Neural progenitor cell (in vitro differentiated cells): ENCODE measurements at regions not wholly inside any gene's neighbourhood (a gene's known extent, or its start where the extent isn't known, plus 50 kb on each side); places are given as distances from the start of the nearest gene placed in this dataset.

Experiments
- DNase-seq: peaks from one replicate; pipeline ENCODE4 v3.0.0-alpha.2; 2016; ENCODE audit warnings: low spot score
- H2AFZ ChIP-seq: fragments of 200-600 bp; sonication (generic); replicated peaks from 2 replicates; pipeline ENCODE4 v1.6.1; 2016; ENCODE audit warnings: antibody characterized with exemption
- H3F3A ChIP-seq: fragments of 200-600 bp; sonication (generic); 2 replicates; pipeline ENCODE4 v1.6.1; 2016; ENCODE audit warnings: antibody characterized with exemption, low read depth
- H3K27ac ChIP-seq: fragments of 200-600 bp; sonication (generic); 2 replicates; pipeline ENCODE4 v1.5.1; 2016; ENCODE audit warnings: mild to moderate bottlenecking
- H3K27me3 ChIP-seq: fragments of 200-600 bp; sonication (generic); 2 replicates; pipeline ENCODE4 v1.6.1; 2016; ENCODE audit warnings: mild to moderate bottlenecking, moderate library complexity
- H3K36me3 ChIP-seq: fragments of 200-600 bp; sonication (generic); 2 replicates; pipeline ENCODE4 v1.5.1; 2016
- H3K4me1 ChIP-seq: fragments of 200-600 bp; sonication (generic); 2 replicates; pipeline ENCODE4 v1.6.1; 2016; ENCODE audit warnings: mixed run types
- H3K4me2 ChIP-seq: fragments of 200-600 bp; sonication (generic); 2 replicates; pipeline ENCODE4 v1.6.1; 2016
- H3K4me3 ChIP-seq: fragments of 200-600 bp; sonication (generic); 2 replicates; pipeline ENCODE4 v1.5.1; 2016
- H3K79me2 ChIP-seq: fragments of 200-600 bp; sonication (generic); 2 replicates; pipeline ENCODE4 v1.6.1; 2016; ENCODE audit warnings: low read depth
- H3K9ac ChIP-seq: fragments of 200-600 bp; sonication (generic); 2 replicates; pipeline ENCODE4 v1.6.1; 2016
- H3K9me3 ChIP-seq: fragments of 200-600 bp; sonication (generic); 2 replicates; pipeline ENCODE4 v1.5.1; 2016; ENCODE audit warnings: low read depth
- H4K20me1 ChIP-seq: fragments of 200-600 bp; sonication (generic); 2 replicates; pipeline ENCODE4 v1.6.1; 2016; ENCODE audit warnings: low read depth
- H3K27ac Mint-ChIP-seq: 3 replicates; pipeline ENCODE4 v1.8.0; 2021; ENCODE audit warnings: mixed read lengths
- H3K27me3 Mint-ChIP-seq: 2 replicates; pipeline ENCODE4 v1.8.0; 2022; ENCODE audit warnings: low read depth, mild to moderate bottlenecking, inconsistent platforms, moderate library complexity, mixed read lengths; ENCODE audit not compliant: insufficient read depth
- H3K36me3 Mint-ChIP-seq: 3 replicates; pipeline ENCODE4 v1.8.0; 2021; ENCODE audit warnings: mixed read lengths
- H3K4me1 Mint-ChIP-seq: 3 replicates; pipeline ENCODE4 v1.8.0; 2021; ENCODE audit warnings: mixed read lengths
- H3K4me3 Mint-ChIP-seq: 3 replicates; pipeline ENCODE4 v1.8.0; 2021; ENCODE audit warnings: mild to moderate bottlenecking, moderate library complexity, mixed read lengths
- H3K9me3 Mint-ChIP-seq: 3 replicates; pipeline ENCODE4 v1.8.0; 2020; ENCODE audit warnings: mixed read lengths
- CTCF ChIP-seq: fragments of 200-600 bp; sonication (generic); IDR thresholded peaks from 2 replicates; pipeline ENCODE4 v1.5.1; 2017; ENCODE audit warnings: antibody characterized with exemption, mild to moderate bottlenecking
- EZH2 ChIP-seq: fragments of 200-600 bp; sonication (generic); IDR thresholded peaks from 2 replicates; pipeline ENCODE4 v1.6.1; 2017; ENCODE audit warnings: antibody characterized with exemption, mild to moderate bottlenecking, moderate library complexity
- EZH2phosphoT487 ChIP-seq: fragments of 200-600 bp; sonication (generic); IDR thresholded peaks from 2 replicates; pipeline ENCODE4 v1.6.1; 2017; ENCODE audit warnings: antibody characterized with exemption

- H3K27me3 ChIP-seq = no peaks in the 10 kb centered on the region
- TF ChIP-seq EZH2 = no peak
- TF ChIP-seq EZH2phosphoT487 = no peak
- TF ChIP-seq CTCF = no peak
- H2AFZ ChIP-seq = no peak overlapping the region
- no peak overlapping the region for H3K27ac ChIP-seq
- no peaks in the 10 kb centered on the region for H3K4me1 ChIP-seq
- no peak overlapping the region for H3K4me3 ChIP-seq
- no peak overlapping the region for H3K27ac Mint-ChIP-seq
- H3K27me3 Mint-ChIP-seq = no peaks in the 10 kb centered on the region
- no peak for DNase-seq
- no peak overlapping the region for H3K4me2 ChIP-seq
- H3K79me2 ChIP-seq = no peaks in the 10 kb centered on the region
- no peaks in the 10 kb centered on the region for H3K36me3 Mint-ChIP-seq
- H4K20me1 ChIP-seq = no peaks in the 10 kb centered on the region
- H3K9me3 ChIP-seq = no peaks in the 10 kb centered on the region
- H3K9ac ChIP-seq = no peak overlapping the region
- H3K36me3 ChIP-seq = no peaks in the 10 kb centered on the region
- H3K9me3 Mint-ChIP-seq = no peaks in the 10 kb centered on the region
- H3K4me3 Mint-ChIP-seq = no peak overlapping the region
- H3K4me1 Mint-ChIP-seq = no peaks in the 10 kb centered on the region
- no peaks in the 10 kb centered on the region for H3F3A ChIP-seq
Observed at GRCh38 chr3:82347585-82347984, 586.1 kb upstream of the GBE1 start.

GRCh38 chr3:82342521-82342920, 581.1 kb upstream of the GBE1 start:
- TF ChIP-seq EZH2phosphoT487 (no peak), CTCF (no peak), EZH2 (no peak)
- Histone ChIP-seq H3K36me3 (no peaks in the 10 kb centered on the region), H3K4me2 (no peak overlapping the region), H3K9ac (no peak overlapping the region), H3K27me3 (no peaks in the 10 kb centered on the region), H3K4me1 (no peaks in the 10 kb centered on the region), H4K20me1 (no peaks in the 10 kb centered on the region), H2AFZ (no peak overlapping the region), H3K79me2 (no peaks in the 10 kb centered on the region), H3K9me3 (no peaks in the 10 kb centered on the region), H3K27ac (no peak overlapping the region), H3K4me3 (no peak overlapping the region), H3F3A (no peaks in the 10 kb centered on the region)
- H3K27ac Mint-ChIP-seq = no peak overlapping the region
- no peaks in the 10 kb centered on the region for H3K27me3 Mint-ChIP-seq
- H3K4me3 Mint-ChIP-seq = no peak overlapping the region
- no peak for DNase-seq
- H3K36me3 Mint-ChIP-seq = no peaks in the 10 kb centered on the region
- H3K9me3 Mint-ChIP-seq = no peaks in the 10 kb centered on the region
- no peaks in the 10 kb centered on the region for H3K4me1 Mint-ChIP-seq

GRCh38 chr3:82329300-82329699, 567.9 kb upstream of the GBE1 start:
- Histone ChIP-seq H3K27ac (no peak overlapping the region), H3K9me3 (no peaks in the 10 kb centered on the region), H2AFZ (no peak overlapping the region), H3K9ac (no peak overlapping the region), H3K4me2 (no peak overlapping the region), H3K4me3 (no peak overlapping the region), H3K36me3 (no peaks in the 10 kb centered on the region), H3K27me3 (no peaks in the 10 kb centered on the region), H3K4me1 (no peaks in the 10 kb centered on the region), H3K79me2 (no peaks in the 10 kb centered on the region), H3F3A (no peaks in the 10 kb centered on the region), H4K20me1 (no peaks in the 10 kb centered on the region)
- TF ChIP-seq EZH2phosphoT487 = no peak
- peak; percentile 48 for TF ChIP-seq CTCF
- H3K36me3 Mint-ChIP-seq = no peaks in the 10 kb centered on the region
- no peaks in the 10 kb centered on the region for H3K27me3 Mint-ChIP-seq
- no peak overlapping the region for H3K27ac Mint-ChIP-seq
- no peak for DNase-seq
- no peaks in the 10 kb centered on the region for H3K4me1 Mint-ChIP-seq
- H3K9me3 Mint-ChIP-seq = no peaks in the 10 kb centered on the region
- H3K4me3 Mint-ChIP-seq = no peak overlapping the region

- Mint-ChIP-seq H3K27ac (no peak overlapping the region), H3K9me3 (peaks cover under 1% of the 10 kb centered on the region), H3K36me3 (no peaks in the 10 kb centered on the region), H3K27me3 (no peaks in the 10 kb centered on the region), H3K4me3 (no peak overlapping the region), H3K4me1 (no peaks in the 10 kb centered on the region)
- no peaks in the 10 kb centered on the region for H4K20me1 ChIP-seq
- no peak overlapping the region for H3K27ac ChIP-seq
- TF ChIP-seq EZH2phosphoT487 (no peak), EZH2 (no peak), CTCF (no peak)
- no peaks in the 10 kb centered on the region for H3K9me3 ChIP-seq
- no peaks in the 10 kb centered on the region for H3K36me3 ChIP-seq
- no peaks in the 10 kb centered on the region for H3K79me2 ChIP-seq
- H3K4me1 ChIP-seq = no peaks in the 10 kb centered on the region
- H3K27me3 ChIP-seq = no peaks in the 10 kb centered on the region
- no peak overlapping the region for H3K4me2 ChIP-seq
- DNase-seq = no peak
- H3K9ac ChIP-seq = no peak overlapping the region
- no peak overlapping the region for H2AFZ ChIP-seq
- H3K4me3 ChIP-seq = no peak overlapping the region
- H3F3A ChIP-seq = no peaks in the 10 kb centered on the region
Observed at GRCh38 chr3:82311901-82312300, 550.5 kb upstream of the GBE1 start.
